Prostate gland (tissue), 2 donors: ENCODE measurements at regions not wholly inside any gene's neighbourhood (a gene's known extent, or its start where the extent isn't known, plus 50 kb on each side); places are given as distances from the start of the nearest gene placed in this dataset.

ENCODE experiments used
- CTCF ChIP-seq, 4 experiments: fragments of 200-600 bp in 2 of 4; fragments of 450-650 bp in 2 of 4; sonication (generic) in 2 of 4; IDR thresholded peaks; 1 replicate in 3 of 4; 2 replicates in 1 of 4; pipeline ENCODE4 v1.5.1; 2016 to 2019; ENCODE audit warnings: antibody characterized with exemption in 4 of 4, mild to moderate bottlenecking in 2 of 4, moderate library complexity in 2 of 4
- POLR2A ChIP-seq: fragments of 450-650 bp; IDR thresholded peaks from one replicate; pipeline ENCODE4 v1.6.1; 2016; ENCODE audit warnings: antibody characterized with exemption, mild to moderate bottlenecking
- POLR2AphosphoS5 ChIP-seq: sonication (generic); formaldehyde crosslinking; IDR thresholded peaks from one replicate; pipeline ENCODE4 v1.6.1; 2017; ENCODE audit warnings: antibody characterized with exemption

- TF ChIP-seq POLR2AphosphoS5 (no peak), CTCF (IDR thresholded peaks at IDR 0.05) (no peak), POLR2A (no peak)
These were observed 1311.6 kb downstream of the RAPGEF2 start for GRCh38 chr4:160414496-160414895.
